Astrocyte of the cerebellum (primary cell): ENCODE measurements at regions not wholly inside any gene's neighbourhood (a gene's known extent, or its start where the extent isn't known, plus 50 kb on each side); places are given as distances from the start of the nearest gene placed in this dataset.

ENCODE experiments used
- DNase-seq: peaks from one replicate; pipeline ENCODE4 v3.0.0-alpha.2; 2011; ENCODE audit warnings: low read depth
- H3K4me3 ChIP-seq: 2 replicates; pipeline ENCODE4 v1.5.1; 2011; ENCODE audit warnings: mild to moderate bottlenecking, low read depth, low read length, moderate library complexity
- CTCF ChIP-seq: IDR thresholded peaks from 2 replicates; pipeline ENCODE4 v1.5.1; 2012; ENCODE audit warnings: low read length, low read depth, moderate library complexity, mild to moderate bottlenecking; ENCODE audit errors: missing control alignments
- in situ Hi-C: cut with HindIII; loops from 2 replicates; pipeline ENCODE4 v1.10.0; 2017; ENCODE audit warnings: low sequenced_read_pairs

GRCh38 chr9:129463994-129464393 is 156.9 kb downstream of the C9orf50 start:
- in situ Hi-C loops: no loop called here
- DNase-seq: no peak
- no peak for TF ChIP-seq CTCF
- no peak overlapping the region for H3K4me3 ChIP-seq

GRCh38 chr9:129463477-129463876 is 157.4 kb downstream of the C9orf50 start:
- TF ChIP-seq CTCF: no peak
- in situ Hi-C loops: no loop called here
- DNase-seq: no peak
- no peak overlapping the region for H3K4me3 ChIP-seq

- DNase-seq: no peak
- H3K4me3 ChIP-seq: no peak overlapping the region
- no peak for TF ChIP-seq CTCF
- in situ Hi-C loops: no loop called here
Measured at GRCh38 chr9:129462360-129462759, 158.5 kb downstream of the C9orf50 start.

- in situ Hi-C loops: no loop called here
- H3K4me3 ChIP-seq: peak overlapping the region; percentile 27
- peak; percentile 27 for TF ChIP-seq CTCF
- peak; percentile 94 for DNase-seq
Measured at GRCh38 chr9:129460323-129461261, 160.3 kb downstream of the C9orf50 start.

- no peak for TF ChIP-seq CTCF
- no peak overlapping the region for H3K4me3 ChIP-seq
- in situ Hi-C loops: no loop called here
- no peak for DNase-seq
Measured at GRCh38 chr9:129459547-129460322, 161.2 kb downstream of the C9orf50 start.

GRCh38 chr9:129458663-129459546 is 162.0 kb downstream of the C9orf50 start:
- DNase-seq: no peak
- no peak overlapping the region for H3K4me3 ChIP-seq
- no peak for TF ChIP-seq CTCF
- in situ Hi-C loops: no loop called here
